HEK293 (cell line): ENCODE measurements at regions not wholly inside any gene's neighbourhood (a gene's known extent, or its start where the extent isn't known, plus 50 kb on each side); places are given as distances from the start of the nearest gene placed in this dataset.

ENCODE experiments used
- GLIS1 ChIP-seq: fragments of 450-650 bp; formaldehyde crosslinking; IDR thresholded peaks from 2 replicates; pipeline ENCODE4 v1.5.1; 2016; ENCODE audit warnings: missing biosample characterization, missing genetic modification characterization
- HOXD13 ChIP-seq: sonication (generic); formaldehyde crosslinking; IDR thresholded peaks from 2 replicates; pipeline ENCODE4 v1.8.0; 2022; ENCODE audit warnings: missing genetic modification reagents, borderline replicate concordance
- KLF1 ChIP-seq: fragments of 450-650 bp; formaldehyde crosslinking; IDR thresholded peaks from 2 replicates; pipeline ENCODE4 v1.5.1; 2016; ENCODE audit warnings: missing biosample characterization, missing genetic modification characterization
- MZF1 ChIP-seq: fragments of 450-650 bp; formaldehyde crosslinking; IDR thresholded peaks from 2 replicates; pipeline ENCODE4 v1.5.1; 2017; ENCODE audit warnings: missing biosample characterization, missing genetic modification characterization, borderline replicate concordance
- ZBTB7A ChIP-seq: fragments of 450-650 bp; formaldehyde crosslinking; IDR thresholded peaks from 2 replicates; pipeline ENCODE4 v1.5.1; 2016; ENCODE audit warnings: low read depth, missing biosample characterization, missing genetic modification characterization
- ZNF792 ChIP-seq: fragments of 450-650 bp; formaldehyde crosslinking; IDR thresholded peaks from 2 replicates; pipeline ENCODE4 v1.5.1; 2016; ENCODE audit warnings: missing biosample characterization, missing genetic modification characterization
- TF ChIP-seq, protein P1 (sequence below): fragments of 450-650 bp; formaldehyde crosslinking; IDR thresholded peaks from 2 replicates; pipeline ENCODE4 v1.5.1; 2016; ENCODE audit warnings: missing biosample characterization, missing genetic modification characterization
- TF ChIP-seq, protein P2 (sequence below): fragments of 450-650 bp; formaldehyde crosslinking; IDR thresholded peaks from 2 replicates; pipeline ENCODE4 v1.5.1; 2016; ENCODE audit warnings: missing biosample characterization, missing genetic modification characterization
- TF ChIP-seq, protein P3 (sequence below): fragments of 450-650 bp; formaldehyde crosslinking; IDR thresholded peaks from 2 replicates; pipeline ENCODE4 v1.5.1; 2016; ENCODE audit warnings: missing biosample characterization, missing genetic modification characterization

DNA sequence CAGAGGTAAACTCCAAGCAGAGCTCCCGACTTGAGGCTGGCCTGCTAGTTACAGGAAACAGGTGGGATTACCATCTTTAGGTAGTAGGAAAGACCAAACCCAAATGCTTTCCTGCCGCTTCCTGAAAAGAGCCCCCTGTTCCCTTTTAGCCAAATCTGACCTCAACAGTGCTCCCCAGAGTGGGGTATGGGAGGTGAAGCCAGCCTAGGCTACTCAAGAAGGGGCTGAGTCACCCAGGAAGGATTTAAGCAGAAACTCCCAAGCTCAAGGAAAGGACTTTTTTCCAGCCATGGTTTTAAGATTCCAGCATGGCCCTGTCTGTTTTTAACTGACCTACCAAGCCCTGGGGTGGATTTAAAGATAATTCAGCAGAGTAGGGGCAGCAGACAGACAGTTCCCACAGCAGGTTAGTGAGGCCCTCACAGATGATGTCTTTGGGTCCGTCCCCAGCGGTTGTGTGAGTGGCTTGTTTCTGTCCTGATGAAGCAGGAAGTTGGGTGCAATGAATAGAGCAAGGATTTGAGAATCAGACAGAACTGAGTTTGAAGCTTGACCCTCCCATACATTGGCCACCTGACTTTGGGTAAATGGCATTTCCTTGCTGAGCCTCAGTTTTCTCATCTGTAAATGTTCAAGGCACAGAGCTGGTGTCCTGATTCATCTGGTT, 76.9 kb upstream of the MAFB start:
- TF ChIP-seq, protein P1, sequence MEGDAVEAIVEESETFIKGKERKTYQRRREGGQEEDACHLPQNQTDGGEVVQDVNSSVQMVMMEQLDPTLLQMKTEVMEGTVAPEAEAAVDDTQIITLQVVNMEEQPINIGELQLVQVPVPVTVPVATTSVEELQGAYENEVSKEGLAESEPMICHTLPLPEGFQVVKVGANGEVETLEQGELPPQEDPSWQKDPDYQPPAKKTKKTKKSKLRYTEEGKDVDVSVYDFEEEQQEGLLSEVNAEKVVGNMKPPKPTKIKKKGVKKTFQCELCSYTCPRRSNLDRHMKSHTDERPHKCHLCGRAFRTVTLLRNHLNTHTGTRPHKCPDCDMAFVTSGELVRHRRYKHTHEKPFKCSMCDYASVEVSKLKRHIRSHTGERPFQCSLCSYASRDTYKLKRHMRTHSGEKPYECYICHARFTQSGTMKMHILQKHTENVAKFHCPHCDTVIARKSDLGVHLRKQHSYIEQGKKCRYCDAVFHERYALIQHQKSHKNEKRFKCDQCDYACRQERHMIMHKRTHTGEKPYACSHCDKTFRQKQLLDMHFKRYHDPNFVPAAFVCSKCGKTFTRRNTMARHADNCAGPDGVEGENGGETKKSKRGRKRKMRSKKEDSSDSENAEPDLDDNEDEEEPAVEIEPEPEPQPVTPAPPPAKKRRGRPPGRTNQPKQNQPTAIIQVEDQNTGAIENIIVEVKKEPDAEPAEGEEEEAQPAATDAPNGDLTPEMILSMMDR (tag by site-specific recombination) = no peak
- TF ChIP-seq HOXD13 (no peak), ZBTB7A (tag by site-specific recombination) (no peak), KLF1 (no peak), GLIS1 (tag by site-specific recombination) (no peak), ZNF792 (tag by site-specific recombination) (no peak), MZF1 (tag by site-specific recombination) (no peak)
- TF ChIP-seq, protein P2, sequence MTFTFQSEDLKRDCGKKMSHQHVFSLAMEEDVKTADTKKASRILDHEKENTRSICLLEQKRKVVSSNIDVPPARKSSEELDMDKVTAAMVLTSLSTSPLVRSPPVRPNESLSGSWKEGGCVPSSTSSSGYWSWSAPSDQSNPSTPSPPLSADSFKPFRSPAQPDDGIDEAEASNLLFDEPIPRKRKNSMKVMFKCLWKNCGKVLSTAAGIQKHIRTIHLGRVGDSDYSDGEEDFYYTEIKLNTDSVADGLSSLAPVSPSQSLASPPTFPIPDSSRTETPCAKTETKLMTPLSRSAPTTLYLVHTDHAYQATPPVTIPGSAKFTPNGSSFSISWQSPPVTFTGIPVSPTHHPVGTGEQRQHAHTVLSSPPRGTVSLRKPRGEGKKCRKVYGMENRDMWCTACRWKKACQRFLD (tag by site-specific recombination) = no peak
- TF ChIP-seq, protein P3, sequence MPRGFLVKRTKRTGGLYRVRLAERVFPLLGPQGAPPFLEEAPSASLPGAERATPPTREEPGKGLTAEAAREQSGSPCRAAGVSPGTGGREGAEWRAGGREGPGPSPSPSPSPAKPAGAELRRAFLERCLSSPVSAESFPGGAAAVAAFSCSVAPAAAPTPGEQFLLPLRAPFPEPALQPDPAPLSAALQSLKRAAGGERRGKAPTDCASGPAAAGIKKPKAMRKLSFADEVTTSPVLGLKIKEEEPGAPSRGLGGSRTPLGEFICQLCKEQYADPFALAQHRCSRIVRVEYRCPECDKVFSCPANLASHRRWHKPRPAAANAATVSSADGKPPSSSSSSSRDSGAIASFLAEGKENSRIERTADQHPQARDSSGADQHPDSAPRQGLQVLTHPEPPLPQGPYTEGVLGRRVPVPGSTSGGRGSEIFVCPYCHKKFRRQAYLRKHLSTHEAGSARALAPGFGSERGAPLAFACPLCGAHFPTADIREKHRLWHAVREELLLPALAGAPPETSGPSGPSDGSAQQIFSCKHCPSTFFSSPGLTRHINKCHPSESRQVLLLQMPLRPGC (tag by site-specific recombination) = no peak
